ENCODE measurements at regions not wholly inside any gene's neighbourhood (a gene's known extent, or its start where the extent isn't known, plus 50 kb on each side); places are given as distances from the start of the nearest gene placed in this dataset.

GRCh38 chr6:2433266-2433665 is 187.9 kb upstream of the GMDS start:
- DNase-seq (ENCODE audit: low read depth in 2 of 3, low spot score in 1 of 3) = no peak

- no peak for DNase-seq (ENCODE audit: low read depth in 2 of 3, low spot score in 1 of 3)
Measured at GRCh38 chr6:2432292-2432691, 186.9 kb upstream of the GMDS start.

GRCh38 chr6:2430612-2431011 is 185.2 kb upstream of the GMDS start:
- DNase-seq (ENCODE audit: low read depth in 2 of 3, low spot score in 1 of 3) = no peak

- no peak for DNase-seq (ENCODE audit: low read depth in 2 of 3, low spot score in 1 of 3)
Measured at GRCh38 chr6:2429460-2429859, 184.1 kb upstream of the GMDS start.

- DNase-seq (ENCODE audit: low read depth in 2 of 3, low spot score in 1 of 3) = no peak
Measured at GRCh38 chr6:2429032-2429431, 183.6 kb upstream of the GMDS start.

GRCh38 chr6:2426561-2427340 is 181.3 kb upstream of the GMDS start:
- no peak for DNase-seq (ENCODE audit: low read depth in 2 of 3, low spot score in 1 of 3)

GRCh38 chr6:2416128-2416712 is 170.8 kb upstream of the GMDS start:
- no peak for DNase-seq (ENCODE audit: low read depth in 2 of 3, low spot score in 1 of 3)

GRCh38 chr6:2414885-2415547 is 169.6 kb upstream of the GMDS start:
- DNase-seq (ENCODE audit: low read depth in 2 of 3, low spot score in 1 of 3) = no peak

- DNase-seq (ENCODE audit: low read depth in 2 of 3, low spot score in 1 of 3) = no peak
Measured at GRCh38 chr6:2412731-2413130, 167.3 kb upstream of the GMDS start.

GRCh38 chr6:2410656-2411380 is 165.4 kb upstream of the GMDS start:
- DNase-seq (ENCODE audit: low read depth in 2 of 3, low spot score in 1 of 3) = no peak

- no peak for DNase-seq (ENCODE audit: low read depth in 2 of 3, low spot score in 1 of 3)
Measured at GRCh38 chr6:2407525-2407924, 162.1 kb upstream of the GMDS start.

GRCh38 chr6:2404211-2404929 is 159.0 kb upstream of the GMDS start:
- DNase-seq (ENCODE audit: low read depth in 2 of 3, low spot score in 1 of 3) = no peak

GRCh38 chr6:2403546-2403945 is 158.1 kb upstream of the GMDS start:
- no peak for DNase-seq (ENCODE audit: low read depth in 2 of 3, low spot score in 1 of 3)

- no peak for DNase-seq (ENCODE audit: low read depth in 2 of 3, low spot score in 1 of 3)
Measured at GRCh38 chr6:2396846-2397630, 151.6 kb upstream of the GMDS start.

GRCh38 chr6:2396042-2396657 is 150.7 kb upstream of the GMDS start:
- DNase-seq (ENCODE audit: low read depth in 2 of 3, low spot score in 1 of 3) = no peak

- DNase-seq (ENCODE audit: low read depth in 2 of 3, low spot score in 1 of 3) = no peak
Measured at GRCh38 chr6:2388554-2389324, 143.3 kb upstream of the GMDS start.

- peak; percentile 6 to 12 (median 7) for DNase-seq (ENCODE audit: low read depth in 2 of 3, low spot score in 1 of 3)
Measured at GRCh38 chr6:2387445-2387844, 142.0 kb upstream of the GMDS start.

- no peak for DNase-seq (ENCODE audit: low read depth in 2 of 3, low spot score in 1 of 3)
Measured at GRCh38 chr6:2385471-2385983, 140.1 kb upstream of the GMDS start.

GRCh38 chr6:2384528-2384927 is 139.1 kb upstream of the GMDS start:
- no peak for DNase-seq (ENCODE audit: low read depth in 2 of 3, low spot score in 1 of 3)

Data from stimulated activated CD4-positive, alpha-beta T cell treated with anti-CD3 and anti-CD28 coated beads, Interleukin-12 subunit alpha, Interleukin-12 subunit beta, amount 100 ng/mL, for 48 hours (primary cell).